Neural cell (in vitro differentiated cells): ENCODE measurements at regions not wholly inside any gene's neighbourhood (a gene's known extent, or its start where the extent isn't known, plus 50 kb on each side); places are given as distances from the start of the nearest gene placed in this dataset.

Experiments used
- H2AFZ ChIP-seq: fragments of 200-600, 300-800 bp; sonication (generic), shearing (Covaris generic); 2 replicates; pipeline ENCODE4 v1.6.0; 2014; ENCODE audit warnings: low read depth, mild to moderate bottlenecking, antibody characterized with exemption, low read length, moderate library complexity
- H3F3A ChIP-seq: fragments of 200-600 bp; shearing (Covaris generic); 2 replicates; pipeline ENCODE4 v1.6.1; 2016; ENCODE audit warnings: mild to moderate bottlenecking, moderate library complexity, mixed read lengths, antibody characterized with exemption, low read length; ENCODE audit not compliant: insufficient read depth, poor library complexity, severe bottlenecking
- H3K27ac ChIP-seq: fragments of 200-600, 300-800 bp; sonication (generic), shearing (Covaris generic); 2 replicates; pipeline ENCODE4 v1.5.1; 2014; ENCODE audit warnings: mild to moderate bottlenecking, low read length, moderate library complexity
- H3K27me3 ChIP-seq: fragments of 300-800, 200-600 bp; sonication (generic), shearing (Covaris generic); 2 replicates; pipeline ENCODE4 v1.6.0; 2014; ENCODE audit warnings: mild to moderate bottlenecking, low read depth, low read length, moderate library complexity; ENCODE audit not compliant: insufficient read depth
- H3K36me3 ChIP-seq: fragments of 300-800, 200-600 bp; sonication (generic), shearing (Covaris generic); 2 replicates; pipeline ENCODE4 v1.5.1; 2014; ENCODE audit warnings: mild to moderate bottlenecking, antibody characterized with exemption, low read length, moderate library complexity; ENCODE audit not compliant: insufficient read depth
- H3K4me2 ChIP-seq: fragments of 300-800, 200-600 bp; sonication (generic), shearing (Covaris generic); 2 replicates; pipeline ENCODE4 v1.6.0; 2014; ENCODE audit warnings: mild to moderate bottlenecking, low read length
- H3K4me3 ChIP-seq: fragments of 300-800, 200-600 bp; sonication (generic), shearing (Covaris generic); 2 replicates; pipeline ENCODE4 v1.5.1; 2014; ENCODE audit warnings: mild to moderate bottlenecking, low read length, moderate library complexity
- H3K79me2 ChIP-seq: fragments of 200-600 bp; shearing (Covaris generic); replicated peaks from 2 replicates; pipeline ENCODE4 v1.6.0; 2014; ENCODE audit warnings: mild to moderate bottlenecking, low read length, moderate library complexity; ENCODE audit not compliant: insufficient read depth
- H3K9ac ChIP-seq: fragments of 300-800, 200-600 bp; sonication (generic), shearing (Covaris generic); 2 replicates; pipeline ENCODE4 v1.6.1; 2016; ENCODE audit warnings: mild to moderate bottlenecking, low read length, mixed read lengths
- H3K9me2 ChIP-seq: fragments of 200-600 bp; shearing (Covaris generic); 2 replicates; pipeline ENCODE4 v1.6.1; 2016; ENCODE audit warnings: mild to moderate bottlenecking, low read length, mixed read lengths; ENCODE audit not compliant: insufficient read depth
- H3K9me3 ChIP-seq: fragments of 200-600, 300-800 bp; sonication (generic), shearing (Covaris generic); 2 replicates; pipeline ENCODE4 v1.6.1; 2016; ENCODE audit warnings: mild to moderate bottlenecking, mixed run types, low read length, moderate library complexity, mixed read lengths
- H4K20me1 ChIP-seq: fragments of 200-600 bp; shearing (Covaris generic); 2 replicates; pipeline ENCODE4 v1.6.1; 2016; ENCODE audit warnings: mild to moderate bottlenecking, mixed run types; ENCODE audit not compliant: insufficient read depth
- CTCF ChIP-seq: fragments of 450-650 bp; IDR thresholded peaks from 2 replicates; pipeline ENCODE4 v1.5.1; 2014; ENCODE audit warnings: antibody characterized with exemption, mild to moderate bottlenecking, moderate library complexity; ENCODE audit not compliant: poor library complexity, severe bottlenecking
- EP300 ChIP-seq: fragments of 450-650 bp; conservative IDR thresholded peaks from 2 replicates; pipeline ENCODE4 v1.6.1; 2014; ENCODE audit warnings: antibody characterized with exemption, mild to moderate bottlenecking, moderate library complexity; ENCODE audit not compliant: poor library complexity, severe bottlenecking
- EZH2 ChIP-seq: fragments of 200-600, 300-800 bp; shearing (Covaris generic), sonication (generic); IDR thresholded peaks from 2 replicates; pipeline ENCODE4 v1.6.1; 2014; ENCODE audit warnings: antibody characterized with exemption, low read length, borderline replicate concordance, mild to moderate bottlenecking; ENCODE audit not compliant: insufficient read depth, poor library complexity, severe bottlenecking
- MXI1 ChIP-seq: fragments of 450-650 bp; conservative IDR thresholded peaks from 2 replicates; pipeline ENCODE4 v1.6.1; 2014; ENCODE audit warnings: antibody characterized with exemption, mild to moderate bottlenecking; ENCODE audit not compliant: poor library complexity, severe bottlenecking
- POLR2AphosphoS5 ChIP-seq: IDR thresholded peaks from 2 replicates; pipeline ENCODE4 v1.6.1; 2012
- RAD21 ChIP-seq: fragments of 450-650 bp; conservative IDR thresholded peaks from 2 replicates; pipeline ENCODE4 v1.6.1; 2014; ENCODE audit warnings: antibody characterized with exemption, mild to moderate bottlenecking, moderate library complexity
- REST ChIP-seq: IDR thresholded peaks from 2 replicates; pipeline ENCODE4 v1.6.1; 2012; ENCODE audit warnings: borderline replicate concordance
- SMC3 ChIP-seq: fragments of 450-650 bp; conservative IDR thresholded peaks from 2 replicates; pipeline ENCODE4 v1.6.1; 2014; ENCODE audit warnings: antibody characterized with exemption, mild to moderate bottlenecking, moderate library complexity; ENCODE audit not compliant: poor library complexity
- TAF1 ChIP-seq: IDR thresholded peaks from 2 replicates; pipeline ENCODE4 v1.6.1; 2012; ENCODE audit warnings: low read depth

- H3K4me3 ChIP-seq: no peak overlapping the region
- H3K9me2 ChIP-seq: no peaks in the 10 kb centered on the region
- no peaks in the 10 kb centered on the region for H3K9me3 ChIP-seq
- no peaks in the 10 kb centered on the region for H3K27me3 ChIP-seq
- no peaks in the 10 kb centered on the region for H3K79me2 ChIP-seq
- TF ChIP-seq POLR2AphosphoS5 (no peak), EZH2 (no peak)
- H3K9ac ChIP-seq: no peak overlapping the region
- H4K20me1 ChIP-seq: no peaks in the 10 kb centered on the region
- no peak overlapping the region for H3K27ac ChIP-seq
- H3K36me3 ChIP-seq: no peaks in the 10 kb centered on the region
- H3F3A ChIP-seq: no peaks in the 10 kb centered on the region
- H2AFZ ChIP-seq: no peak overlapping the region
- no peak overlapping the region for H3K4me2 ChIP-seq
Measured at GRCh38 chr6:105591053-105591452, 188.2 kb upstream of the PREP start.

GRCh38 chr6:105588123-105588710 lies 185.3 kb upstream of the PREP start:
- H3K36me3 ChIP-seq: no peaks in the 10 kb centered on the region
- no peak overlapping the region for H3K27ac ChIP-seq
- H3K9ac ChIP-seq: no peak overlapping the region
- H3K9me2 ChIP-seq: no peaks in the 10 kb centered on the region
- H3K9me3 ChIP-seq: no peaks in the 10 kb centered on the region
- H2AFZ ChIP-seq: no peak overlapping the region
- H3K4me2 ChIP-seq: no peak overlapping the region
- TF ChIP-seq EZH2 (no peak), TAF1 (no peak), EP300 (no peak), MXI1 (no peak), POLR2AphosphoS5 (no peak), CTCF (no peak), RAD21 (no peak), SMC3 (no peak), REST (no peak)
- no peaks in the 10 kb centered on the region for H3F3A ChIP-seq
- no peaks in the 10 kb centered on the region for H4K20me1 ChIP-seq
- no peaks in the 10 kb centered on the region for H3K27me3 ChIP-seq
- H3K4me3 ChIP-seq: no peak overlapping the region
- no peaks in the 10 kb centered on the region for H3K79me2 ChIP-seq
